ENCODE measurements at regions not wholly inside any gene's neighbourhood (a gene's known extent, or its start where the extent isn't known, plus 50 kb on each side); places are given as distances from the start of the nearest gene placed in this dataset.
A peak's percentile ranks its signal among the peaks of the same experiment; 100 is the strongest.

DNA sequence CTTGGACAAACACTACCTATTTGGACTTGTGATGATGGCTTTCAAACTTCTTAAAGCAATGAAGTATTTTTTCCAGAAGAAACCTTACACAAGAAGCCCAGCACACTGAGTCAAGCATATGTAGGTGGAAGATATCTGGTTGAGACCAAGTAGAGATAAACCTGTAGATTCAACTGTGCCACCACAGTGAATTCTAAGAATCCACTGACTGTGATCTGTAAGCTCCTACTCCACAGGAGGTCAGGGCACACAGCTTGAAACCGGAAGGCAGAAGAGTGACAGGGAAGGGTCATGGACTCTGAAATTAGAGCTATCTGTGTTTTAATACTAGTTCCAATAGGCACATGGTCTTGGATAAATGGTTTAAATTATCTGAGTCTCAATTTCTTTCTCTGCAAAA is 404.5 kb downstream of the ETS1 start:
- Histone ChIP-seq H3K27me3 (ENCODE audit: control insufficient read depth, insufficient read depth, low read length) (peaks cover 2% of the 10 kb centered on the region), H3K4me3 (ENCODE audit: low read depth, low read length) (no peak overlapping the region), H3K4me1 (ENCODE audit: control insufficient read depth, insufficient read depth, low read length) (no peaks in the 10 kb centered on the region), H3K9me3 (ENCODE audit: control insufficient read depth, insufficient read depth, low read length) (no peaks in the 10 kb centered on the region), H3K36me3 (ENCODE audit: control insufficient read depth, insufficient read depth, low read length) (no peaks in the 10 kb centered on the region), H3K27ac (ENCODE audit: low read depth, low read length) (no peak overlapping the region)
- no CpG with 5 or more reads among the region's 1 CpG for WGBS (ENCODE audit: insufficient coverage)
- no peak for DNase-seq (ENCODE audit: low read depth in 4 of 6, low spot score in 6 of 6)

DNA sequence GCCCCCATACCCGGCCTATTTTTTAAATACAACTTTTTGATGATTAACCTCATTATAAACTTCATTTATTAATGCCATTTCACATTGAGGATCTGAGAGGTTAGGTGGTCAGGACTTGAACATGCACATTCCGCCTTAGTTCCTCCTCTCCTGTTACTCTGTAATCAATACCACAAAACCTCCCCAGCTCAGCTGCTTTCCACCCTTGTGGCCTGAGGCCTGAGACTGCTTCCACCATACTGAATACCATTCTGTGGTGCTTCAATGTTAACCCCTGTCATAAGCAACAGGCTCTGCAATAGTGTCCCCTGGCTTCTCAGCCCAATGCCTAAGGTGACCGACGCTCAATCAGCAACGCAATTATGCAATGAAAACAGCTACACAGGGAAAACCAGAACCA is 405.4 kb downstream of the ETS1 start:
- WGBS (ENCODE audit: insufficient coverage) = 95% methylated on average over 5 of the region's 5 CpGs

DNA sequence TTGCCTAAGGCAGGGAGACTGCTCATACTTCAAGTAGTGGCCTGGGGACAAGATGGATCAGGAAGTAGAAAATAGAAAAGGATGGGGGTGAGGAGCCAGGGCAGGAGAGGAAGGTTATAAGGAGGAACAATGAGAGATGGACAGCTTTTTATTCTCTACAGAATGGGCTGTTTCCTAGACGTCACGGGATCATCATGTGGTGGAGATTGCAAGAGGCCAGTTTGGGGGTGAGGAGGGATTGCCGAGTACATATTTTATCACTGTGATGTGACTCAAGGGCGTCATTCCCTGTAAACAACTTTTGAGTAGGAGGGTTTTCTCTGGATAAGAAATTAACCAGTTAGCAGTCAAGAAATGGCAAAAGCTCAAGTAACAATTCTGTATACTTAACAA is 406.3 kb downstream of the ETS1 start:
- Histone ChIP-seq H3K27me3 (ENCODE audit: control insufficient read depth, insufficient read depth, low read length) (peaks cover 4% of the 10 kb centered on the region), H3K4me3 (ENCODE audit: low read depth, low read length) (no peak overlapping the region), H3K27ac (ENCODE audit: low read depth, low read length) (no peak overlapping the region), H3K4me1 (ENCODE audit: control insufficient read depth, insufficient read depth, low read length) (no peaks in the 10 kb centered on the region), H3K9me3 (ENCODE audit: control insufficient read depth, insufficient read depth, low read length) (no peaks in the 10 kb centered on the region), H3K36me3 (ENCODE audit: control insufficient read depth, insufficient read depth, low read length) (no peaks in the 10 kb centered on the region)
- 83% methylated on average over 2 of the region's 4 CpGs for WGBS (ENCODE audit: insufficient coverage)
- no peak for DNase-seq (ENCODE audit: low read depth in 4 of 6, low spot score in 6 of 6)

More for the DNA sequence above, 405.4 kb downstream of the ETS1 start:
- Histone ChIP-seq H3K27ac (ENCODE audit: low read depth, low read length) (no peak overlapping the region), H3K27me3 (ENCODE audit: control insufficient read depth, insufficient read depth, low read length) (peaks cover 2% of the 10 kb centered on the region), H3K36me3 (ENCODE audit: control insufficient read depth, insufficient read depth, low read length) (no peaks in the 10 kb centered on the region), H3K9me3 (ENCODE audit: control insufficient read depth, insufficient read depth, low read length) (no peaks in the 10 kb centered on the region), H3K4me3 (ENCODE audit: low read depth, low read length) (no peak overlapping the region), H3K4me1 (ENCODE audit: control insufficient read depth, insufficient read depth, low read length) (no peaks in the 10 kb centered on the region)
- no peak for DNase-seq (ENCODE audit: low read depth in 4 of 6, low spot score in 6 of 6)

DNA sequence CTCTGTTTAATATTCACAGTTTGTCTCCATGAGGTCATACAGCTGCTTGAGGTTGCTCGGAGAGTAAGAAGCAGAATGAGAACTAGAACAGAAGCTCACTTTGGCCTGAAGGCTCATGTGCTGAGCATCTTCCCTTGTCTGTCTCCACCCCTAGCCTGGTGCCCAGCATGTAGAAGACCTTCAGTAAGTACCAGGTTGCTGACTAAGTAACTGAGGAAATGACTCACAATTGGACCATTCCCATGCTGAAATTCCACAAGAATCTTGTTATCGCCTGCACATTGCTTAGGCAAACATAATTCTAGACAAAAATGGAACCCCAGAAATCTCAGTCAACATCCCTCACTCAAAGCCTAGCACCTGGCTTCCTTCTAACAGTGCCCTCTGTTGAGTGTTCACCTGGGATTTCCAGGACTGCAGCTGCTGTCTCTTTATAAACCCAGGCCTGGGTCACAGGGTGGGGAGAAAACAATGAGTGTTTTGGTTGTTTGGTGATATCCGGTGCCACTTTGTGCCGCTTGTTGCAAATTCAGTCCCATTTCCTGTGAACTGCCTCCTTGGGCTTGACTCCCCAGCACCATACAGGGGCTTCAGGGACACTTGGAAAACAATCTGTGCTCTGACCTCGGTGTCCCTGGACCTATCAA is 406.8 kb downstream of the ETS1 start:
- Histone ChIP-seq H3K27me3 (ENCODE audit: control insufficient read depth, insufficient read depth, low read length) (peaks cover 4% of the 10 kb centered on the region), H3K4me1 (ENCODE audit: control insufficient read depth, insufficient read depth, low read length) (no peaks in the 10 kb centered on the region)

DNA sequence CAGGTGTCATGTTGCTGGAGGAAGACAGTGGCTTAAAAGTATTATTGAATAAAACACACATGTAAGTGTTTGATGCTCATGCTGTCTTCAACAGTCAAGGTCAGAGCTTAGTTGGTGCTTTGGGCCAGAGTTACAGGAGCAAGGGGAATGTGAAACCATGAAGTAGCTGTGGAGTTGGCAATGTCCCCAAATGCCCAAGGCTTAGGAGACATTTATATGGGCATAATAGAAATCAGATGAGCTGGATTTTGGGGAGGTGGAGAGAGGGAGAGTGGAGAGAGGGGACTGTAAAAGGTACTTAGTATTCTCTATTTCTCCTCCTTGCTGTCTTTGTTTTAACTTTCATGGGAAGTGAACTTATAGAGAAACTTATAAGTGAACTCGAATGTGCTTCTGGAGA is 407.8 kb downstream of the ETS1 start:
- Histone ChIP-seq H3K27ac (ENCODE audit: low read depth, low read length) (no peak overlapping the region), H3K4me3 (ENCODE audit: low read depth, low read length) (no peak overlapping the region), H3K9me3 (ENCODE audit: control insufficient read depth, insufficient read depth, low read length) (no peaks in the 10 kb centered on the region), H3K27me3 (ENCODE audit: control insufficient read depth, insufficient read depth, low read length) (peaks cover 10% of the 10 kb centered on the region), H3K4me1 (ENCODE audit: control insufficient read depth, insufficient read depth, low read length) (no peaks in the 10 kb centered on the region), H3K36me3 (ENCODE audit: control insufficient read depth, insufficient read depth, low read length) (no peaks in the 10 kb centered on the region)
- WGBS (ENCODE audit: insufficient coverage) = no CpG with 5 or more reads among the region's 1 CpG
- peak in 1 of 6 donors; percentile 35 for DNase-seq (ENCODE audit: low read depth in 4 of 6, low spot score in 6 of 6)

More for the DNA sequence above, 406.8 kb downstream of the ETS1 start:
- Histone ChIP-seq H3K36me3 (ENCODE audit: control insufficient read depth, insufficient read depth, low read length) (no peaks in the 10 kb centered on the region), H3K27ac (ENCODE audit: low read depth, low read length) (no peak overlapping the region), H3K9me3 (ENCODE audit: control insufficient read depth, insufficient read depth, low read length) (no peaks in the 10 kb centered on the region), H3K4me3 (ENCODE audit: low read depth, low read length) (no peak overlapping the region)
- DNase-seq (ENCODE audit: low read depth in 4 of 6, low spot score in 6 of 6) = no peak
- 72% methylated on average over 5 of the region's 5 CpGs for WGBS (ENCODE audit: insufficient coverage)

DNA sequence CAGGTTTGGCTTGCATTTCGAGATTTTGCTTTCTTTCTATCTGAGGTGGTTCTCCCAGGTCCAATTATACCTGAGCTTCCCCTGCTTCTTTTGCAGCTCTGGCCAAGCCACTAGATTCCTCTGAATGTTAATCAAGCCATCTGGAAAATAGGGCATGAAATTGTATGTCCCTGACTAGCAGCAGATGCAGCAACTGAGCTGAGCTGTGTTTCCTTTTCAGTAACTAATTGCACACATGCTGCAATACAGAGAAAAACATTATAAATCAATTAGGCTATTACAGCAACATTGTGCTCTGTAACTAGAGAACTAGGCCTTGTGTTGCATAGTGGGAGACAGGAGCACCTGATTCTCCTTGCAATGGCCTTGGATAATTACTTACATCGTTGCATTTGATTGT is 408.3 kb downstream of the ETS1 start:
- no peak overlapping the region for H3K4me3 ChIP-seq (ENCODE audit: low read depth, low read length)
- H3K9me3 ChIP-seq (ENCODE audit: control insufficient read depth, insufficient read depth, low read length) = no peaks in the 10 kb centered on the region
- H3K4me1 ChIP-seq (ENCODE audit: control insufficient read depth, insufficient read depth, low read length) = no peaks in the 10 kb centered on the region
- no CpG with 5 or more reads among the region's 2 CpGs for WGBS (ENCODE audit: insufficient coverage)
- no peaks in the 10 kb centered on the region for H3K36me3 ChIP-seq (ENCODE audit: control insufficient read depth, insufficient read depth, low read length)
- H3K27me3 ChIP-seq (ENCODE audit: control insufficient read depth, insufficient read depth, low read length) = peaks cover 10% of the 10 kb centered on the region
- no peak overlapping the region for H3K27ac ChIP-seq (ENCODE audit: low read depth, low read length)
- DNase-seq (ENCODE audit: low read depth in 4 of 6, low spot score in 6 of 6) = peak in 2 of 6 donors; percentile 64 to 89

DNA sequence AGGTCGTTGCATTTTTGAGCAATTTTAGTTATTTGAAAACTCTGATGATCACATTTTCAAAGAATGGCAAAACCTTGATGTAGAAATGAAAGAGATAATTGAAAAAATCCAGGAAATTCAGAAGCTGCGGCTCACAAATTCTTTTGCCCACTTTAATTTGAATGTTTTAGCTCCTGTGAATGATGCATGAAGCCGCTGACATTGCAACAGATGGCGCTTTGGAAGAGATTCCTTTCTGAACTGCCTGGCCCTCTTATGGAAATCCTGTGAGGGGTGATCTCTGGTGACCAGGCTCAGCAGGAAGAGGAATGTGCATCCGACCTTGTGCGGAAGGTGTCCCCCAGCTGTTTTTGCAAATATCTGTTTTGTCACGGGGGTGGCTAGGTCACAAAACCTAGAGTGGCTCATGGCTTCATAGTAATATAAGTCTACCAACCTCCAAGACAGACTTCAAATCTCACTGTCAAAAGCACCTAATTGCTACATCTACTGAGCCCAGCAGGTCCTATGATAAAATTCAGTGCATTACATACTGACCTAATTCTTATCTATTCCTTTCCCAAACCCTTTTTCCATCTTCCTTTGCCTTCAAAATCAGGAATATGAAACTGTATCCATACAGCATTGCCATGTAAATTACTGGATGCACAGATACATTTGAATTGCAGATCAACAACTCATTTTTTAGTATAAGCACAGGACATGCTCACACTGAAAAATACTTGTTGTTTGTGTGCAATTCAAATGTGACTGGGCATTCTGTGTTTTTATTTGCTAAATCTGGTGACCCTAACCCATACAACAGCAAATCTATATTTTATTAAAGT is 412.7 kb downstream of the ETS1 start:
- no peaks in the 10 kb centered on the region for H3K4me1 ChIP-seq (ENCODE audit: control insufficient read depth, insufficient read depth, low read length)
- WGBS (ENCODE audit: insufficient coverage) = 41% methylated on average over 6 of the region's 7 CpGs
- H3K9me3 ChIP-seq (ENCODE audit: control insufficient read depth, insufficient read depth, low read length) = no peaks in the 10 kb centered on the region

DNA sequence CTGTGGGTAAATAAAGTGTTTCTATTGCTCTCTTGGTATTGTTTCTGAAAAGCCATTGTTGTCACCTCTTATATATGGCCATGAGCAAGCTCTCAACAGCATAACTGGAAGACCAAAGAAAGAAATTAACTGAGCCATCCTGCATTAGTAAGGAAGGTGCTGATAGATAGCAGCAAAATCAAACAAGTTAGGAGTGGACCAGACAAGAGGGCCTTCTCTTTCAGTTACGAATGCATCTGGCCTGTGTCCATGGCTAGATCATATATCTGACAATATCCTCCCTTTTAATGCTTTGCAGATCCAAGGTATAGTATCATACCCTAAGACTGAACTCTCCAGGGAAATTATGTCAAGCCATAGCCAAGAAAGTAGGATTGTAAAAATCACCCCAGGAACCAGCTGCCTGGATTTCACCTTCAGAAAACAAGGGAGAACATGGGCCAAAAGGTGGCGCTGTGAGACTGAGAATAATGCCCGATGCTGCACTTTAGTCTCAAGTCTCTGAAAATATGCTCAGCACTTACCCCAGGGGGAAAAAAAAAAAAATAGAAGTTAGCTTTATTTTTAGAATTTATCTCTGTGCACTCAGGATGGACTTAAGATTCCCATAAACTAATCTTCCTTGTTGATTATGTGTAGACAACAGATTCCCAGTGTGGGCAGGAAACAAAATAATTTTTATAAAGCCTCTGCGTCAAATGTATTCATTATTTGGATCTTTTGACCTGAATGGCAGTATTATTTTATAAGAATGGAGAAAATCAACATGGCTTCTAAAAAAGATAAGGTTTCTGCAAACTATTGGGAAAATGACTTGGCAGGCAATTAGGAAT is 415.1 kb downstream of the ETS1 start:
- H3K9me3 ChIP-seq (ENCODE audit: control insufficient read depth, insufficient read depth, low read length) = no peaks in the 10 kb centered on the region
- peaks cover 8% of the 10 kb centered on the region for H3K27me3 ChIP-seq (ENCODE audit: control insufficient read depth, insufficient read depth, low read length)
- no CpG with 5 or more reads among the region's 4 CpGs for WGBS (ENCODE audit: insufficient coverage)
- no peaks in the 10 kb centered on the region for H3K4me1 ChIP-seq (ENCODE audit: control insufficient read depth, insufficient read depth, low read length)
- no peak overlapping the region for H3K27ac ChIP-seq (ENCODE audit: low read depth, low read length)
- DNase-seq (ENCODE audit: low read depth in 4 of 6, low spot score in 6 of 6) = peak; percentile 61 to 95 (median 83)
- no peaks in the 10 kb centered on the region for H3K36me3 ChIP-seq (ENCODE audit: control insufficient read depth, insufficient read depth, low read length)
- H3K4me3 ChIP-seq (ENCODE audit: low read depth, low read length) = no peak overlapping the region

More for the DNA sequence above, 412.7 kb downstream of the ETS1 start:
- Histone ChIP-seq H3K27me3 (ENCODE audit: control insufficient read depth, insufficient read depth, low read length) (peaks cover 8% of the 10 kb centered on the region), H3K4me3 (ENCODE audit: low read depth, low read length) (no peak overlapping the region), H3K36me3 (ENCODE audit: control insufficient read depth, insufficient read depth, low read length) (no peaks in the 10 kb centered on the region), H3K27ac (ENCODE audit: low read depth, low read length) (no peak overlapping the region)
- peak in 2 of 6 donors; percentile 43 to 79 for DNase-seq (ENCODE audit: low read depth in 4 of 6, low spot score in 6 of 6)

DNA sequence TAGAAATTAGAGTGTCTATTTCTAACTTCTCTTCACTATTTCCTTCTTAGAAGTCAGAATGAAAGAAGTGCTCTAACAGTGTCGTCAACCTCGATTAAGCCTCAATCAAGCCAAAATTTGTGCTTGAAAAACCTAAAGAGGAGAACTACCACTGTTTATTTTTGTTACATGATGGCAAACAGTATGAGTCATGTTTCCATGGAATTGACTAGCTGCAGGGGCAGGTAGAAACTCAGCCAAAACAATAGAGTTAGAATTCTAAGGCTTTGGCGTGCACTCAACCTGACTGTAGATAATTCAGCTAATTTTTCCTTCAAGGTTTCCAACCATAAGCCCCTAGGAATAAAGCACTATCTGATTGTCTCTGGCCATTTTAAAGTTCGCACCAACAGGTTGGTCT is 415.9 kb downstream of the ETS1 start:
- H3K9me3 ChIP-seq (ENCODE audit: control insufficient read depth, insufficient read depth, low read length) = no peaks in the 10 kb centered on the region
- no peak overlapping the region for H3K4me3 ChIP-seq (ENCODE audit: low read depth, low read length)
- no CpG with 5 or more reads among the region's 4 CpGs for WGBS (ENCODE audit: insufficient coverage)
- no peak overlapping the region for H3K27ac ChIP-seq (ENCODE audit: low read depth, low read length)
- H3K36me3 ChIP-seq (ENCODE audit: control insufficient read depth, insufficient read depth, low read length) = no peaks in the 10 kb centered on the region
- no peak for DNase-seq (ENCODE audit: low read depth in 4 of 6, low spot score in 6 of 6)
- H3K4me1 ChIP-seq (ENCODE audit: control insufficient read depth, insufficient read depth, low read length) = no peaks in the 10 kb centered on the region
- H3K27me3 ChIP-seq (ENCODE audit: control insufficient read depth, insufficient read depth, low read length) = peaks cover 6% of the 10 kb centered on the region
